ENCODE measurements at regions not wholly inside any gene's neighbourhood (a gene's known extent, or its start where the extent isn't known, plus 50 kb on each side); places are given as distances from the start of the nearest gene placed in this dataset.

- no peak overlapping the region for H3K27ac ChIP-seq (replicated peaks)
- TF ChIP-seq, protein P1, sequence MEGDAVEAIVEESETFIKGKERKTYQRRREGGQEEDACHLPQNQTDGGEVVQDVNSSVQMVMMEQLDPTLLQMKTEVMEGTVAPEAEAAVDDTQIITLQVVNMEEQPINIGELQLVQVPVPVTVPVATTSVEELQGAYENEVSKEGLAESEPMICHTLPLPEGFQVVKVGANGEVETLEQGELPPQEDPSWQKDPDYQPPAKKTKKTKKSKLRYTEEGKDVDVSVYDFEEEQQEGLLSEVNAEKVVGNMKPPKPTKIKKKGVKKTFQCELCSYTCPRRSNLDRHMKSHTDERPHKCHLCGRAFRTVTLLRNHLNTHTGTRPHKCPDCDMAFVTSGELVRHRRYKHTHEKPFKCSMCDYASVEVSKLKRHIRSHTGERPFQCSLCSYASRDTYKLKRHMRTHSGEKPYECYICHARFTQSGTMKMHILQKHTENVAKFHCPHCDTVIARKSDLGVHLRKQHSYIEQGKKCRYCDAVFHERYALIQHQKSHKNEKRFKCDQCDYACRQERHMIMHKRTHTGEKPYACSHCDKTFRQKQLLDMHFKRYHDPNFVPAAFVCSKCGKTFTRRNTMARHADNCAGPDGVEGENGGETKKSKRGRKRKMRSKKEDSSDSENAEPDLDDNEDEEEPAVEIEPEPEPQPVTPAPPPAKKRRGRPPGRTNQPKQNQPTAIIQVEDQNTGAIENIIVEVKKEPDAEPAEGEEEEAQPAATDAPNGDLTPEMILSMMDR (IDR thresholded peaks at IDR 0.05; ENCODE audit: insufficient read depth, low read length) = no peak
- no peak for TF ChIP-seq SPI1 (IDR thresholded peaks at IDR 0.05; ENCODE audit: borderline replicate concordance, low read depth)
- TF ChIP-seq REST (IDR thresholded peaks at IDR 0.05; ENCODE audit: insufficient replicate concordance, low read depth) = no peak
- TF ChIP-seq GABPA (IDR thresholded peaks at IDR 0.05; ENCODE audit: low read depth) = no peak
- no peak for TF ChIP-seq POLR2AphosphoS5 (IDR thresholded peaks at IDR 0.05; ENCODE audit: low read depth)
- no peak for DNase-seq (ENCODE audit: low read depth in 1 of 2, low spot score in 1 of 2)
- no peak overlapping the region for H3K4me3 ChIP-seq (replicated peaks; ENCODE audit: insufficient read depth, low read length)
- no peaks in the 10 kb centered on the region for H3K27me3 ChIP-seq (ENCODE audit: insufficient read depth, poor library complexity, severe bottlenecking)
These were observed 124.2 kb downstream of the TES start for GRCh38 chr7:116334555-116334954.

DNA sequence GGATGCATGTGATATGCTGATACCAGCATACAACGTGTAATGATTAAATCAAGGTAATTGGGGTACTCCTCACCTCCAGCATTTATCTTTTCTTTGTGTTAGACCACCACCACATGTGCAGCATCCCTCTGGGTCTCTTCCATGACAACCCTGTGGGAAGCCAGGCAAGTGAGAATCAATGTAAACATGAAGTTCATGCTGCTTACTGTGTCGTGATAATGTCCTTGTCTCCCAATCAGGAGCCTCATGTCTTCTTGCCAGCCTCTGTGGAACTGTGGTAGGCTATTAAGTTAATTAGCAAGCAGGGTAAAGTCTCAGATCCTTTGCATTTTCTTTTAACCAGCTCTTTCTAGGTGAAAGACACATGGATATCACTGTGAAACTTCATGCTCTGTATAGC is 126.7 kb downstream of the TES start:
- Histone ChIP-seq H3K27ac (replicated peaks) (no peak overlapping the region), H3K4me3 (replicated peaks; ENCODE audit: insufficient read depth, low read length) (no peak overlapping the region), H3K27me3 (ENCODE audit: insufficient read depth, poor library complexity, severe bottlenecking) (no peaks in the 10 kb centered on the region)
- DNase-seq (ENCODE audit: low read depth in 1 of 2, low spot score in 1 of 2) = no peak
- TF ChIP-seq GABPA (IDR thresholded peaks at IDR 0.05; ENCODE audit: low read depth) (no peak), SPI1 (IDR thresholded peaks at IDR 0.05; ENCODE audit: borderline replicate concordance, low read depth) (no peak), REST (IDR thresholded peaks at IDR 0.05; ENCODE audit: insufficient replicate concordance, low read depth) (no peak), POLR2AphosphoS5 (IDR thresholded peaks at IDR 0.05; ENCODE audit: low read depth) (no peak)
- TF ChIP-seq, protein P1 (IDR thresholded peaks at IDR 0.05; ENCODE audit: insufficient read depth, low read length) = no peak

GRCh38 chr7:116337800-116338199 is 127.5 kb downstream of the TES start:
- no peak overlapping the region for H3K27ac ChIP-seq (replicated peaks)
- TF ChIP-seq GABPA (IDR thresholded peaks at IDR 0.05; ENCODE audit: low read depth) = no peak
- no peak for TF ChIP-seq SPI1 (IDR thresholded peaks at IDR 0.05; ENCODE audit: borderline replicate concordance, low read depth)
- no peak for TF ChIP-seq POLR2AphosphoS5 (IDR thresholded peaks at IDR 0.05; ENCODE audit: low read depth)
- TF ChIP-seq, protein P1 (IDR thresholded peaks at IDR 0.05; ENCODE audit: insufficient read depth, low read length) = no peak
- no peak for TF ChIP-seq REST (IDR thresholded peaks at IDR 0.05; ENCODE audit: insufficient replicate concordance, low read depth)
- H3K4me3 ChIP-seq (replicated peaks; ENCODE audit: insufficient read depth, low read length) = no peak overlapping the region
- no peak for DNase-seq (ENCODE audit: low read depth in 1 of 2, low spot score in 1 of 2)
- H3K27me3 ChIP-seq (ENCODE audit: insufficient read depth, poor library complexity, severe bottlenecking) = no peaks in the 10 kb centered on the region

Data from HL-60 (cell line).